B cell (primary cell): ENCODE measurements at regions not wholly inside any gene's neighbourhood (a gene's known extent, or its start where the extent isn't known, plus 50 kb on each side); places are given as distances from the start of the nearest gene placed in this dataset.

Experiments used
- ATAC-seq: fragments of 200-7000 bp; cut with Tn5 transposase; one replicate; pipeline ENCODE4 v1.10.0; 2021; ENCODE audit warnings: low read depth, mild to moderate bottlenecking, moderate number of reproducible peaks, moderate library complexity
- CTCF ChIA-PET: fragments of 350-600 bp; sonication (Branson Sonifier 250); formaldehyde crosslinking; loops from one replicate; lab custom pipeline; 2021; ENCODE audit warnings: antibody characterized with exemption, inconsistent platforms; lab: Charles Lee
- POLR2A ChIA-PET: fragments of 350-600 bp; sonication (Branson Sonifier 250); formaldehyde crosslinking; loops from one replicate; lab custom pipeline; 2021; ENCODE audit warnings: antibody characterized with exemption; lab: Charles Lee
- DNase-seq: peaks from one replicate; pipeline ENCODE4 v3.0.0; 2013
- H2AFZ ChIP-seq: 2 replicates; pipeline ENCODE4 v1.6.1; 2012; ENCODE audit warnings: mild to moderate bottlenecking, low read depth, low read length; ENCODE audit not compliant: insufficient read depth, poor library complexity, severe bottlenecking
- H3K27ac ChIP-seq, 2 donors: 1 replicate in 1 of 2; 2 replicates in 1 of 2; pipeline ENCODE4 v1.5.1; 2012 to 2013; ENCODE audit warnings: low read length in 2 of 2, mild to moderate bottlenecking in 2 of 2, moderate library complexity in 1 of 2
- H3K27me3 ChIP-seq, 4 experiments: fragments of 200-600 bp in 1 of 4; sonication (generic) in 1 of 4; replicated peaks in 1 of 4; 1 replicate in 2 of 4; 2 replicates in 2 of 4; pipeline versions ENCODE4 v1.6.1 to v1.7.0; 2013 to 2016; ENCODE audit warnings: low read length in 3 of 4, mild to moderate bottlenecking in 2 of 4, mixed read lengths in 1 of 4, moderate library complexity in 1 of 4; ENCODE audit not compliant: insufficient read depth in 4 of 4, control insufficient read depth in 3 of 4; ENCODE audit errors: control extremely low read depth in 1 of 4
- H3K36me3 ChIP-seq, 2 experiments: replicated peaks in 1 of 2; 1 replicate in 1 of 2; 2 replicates in 1 of 2; pipeline versions ENCODE4 v1.6.1 to v1.7.1; 2013; ENCODE audit warnings: low read length in 1 of 2; ENCODE audit not compliant: insufficient read depth in 2 of 2, control insufficient read depth in 1 of 2; ENCODE audit errors: control extremely low read depth in 1 of 2, extremely low read depth in 1 of 2
- H3K4me1 ChIP-seq, 2 donors: fragments of 200-600 bp in 1 of 2; sonication (generic) in 1 of 2; 1 replicate in 1 of 2; 2 replicates in 1 of 2; pipeline versions ENCODE4 v1.5.1 to v1.6.1; 2013 to 2017; ENCODE audit warnings: low read length in 2 of 2; ENCODE audit not compliant: control insufficient read depth in 2 of 2, insufficient read depth in 2 of 2
- H3K4me2 ChIP-seq: replicated peaks from 2 replicates; pipeline ENCODE3; 2012; ENCODE audit warnings: mild to moderate bottlenecking, low read depth, low read length; ENCODE audit not compliant: poor library complexity, severe bottlenecking
- H3K4me3 ChIP-seq, 5 experiments: fragments of 200-600 bp in 1 of 5; sonication (generic) in 1 of 5; 1 replicate in 3 of 5; 2 replicates in 2 of 5; pipeline versions ENCODE4 v1.5.1 to v1.7.0; 2011 to 2016; ENCODE audit warnings: low read length in 4 of 5, mild to moderate bottlenecking in 4 of 5, low read depth in 2 of 5, control low read depth in 1 of 5, moderate library complexity in 1 of 5; ENCODE audit not compliant: insufficient read depth in 1 of 5; ENCODE audit errors: control extremely low read depth in 1 of 5, extremely low read depth in 1 of 5
- H3K79me2 ChIP-seq: fragments of 200-600 bp; sonication (generic); one replicate; pipeline ENCODE4 v1.6.0; 2016; ENCODE audit warnings: low read length; ENCODE audit not compliant: control insufficient read depth, insufficient read depth
- H3K9ac ChIP-seq: fragments of 200-600 bp; sonication (generic); 2 replicates; pipeline ENCODE4 v1.6.1; 2017; ENCODE audit warnings: mild to moderate bottlenecking, low read length, moderate library complexity
- H3K9me3 ChIP-seq, 3 donors: one replicate each; pipeline versions ENCODE4 v1.6.1 to v1.7.1; 2013; ENCODE audit warnings: low read length in 2 of 3; ENCODE audit not compliant: control insufficient read depth in 2 of 3, insufficient read depth in 1 of 3; ENCODE audit errors: control extremely low read depth in 1 of 3
- H4K20me1 ChIP-seq: 2 replicates; pipeline ENCODE4 v1.6.0; 2012; ENCODE audit warnings: mild to moderate bottlenecking, low read length; ENCODE audit not compliant: insufficient read depth, control insufficient read depth, poor library complexity, severe bottlenecking
- H3K27ac Mint-ChIP-seq: one replicate; pipeline ENCODE4 v1.8.0; 2021; ENCODE audit warnings: mixed read lengths
- H3K27me3 Mint-ChIP-seq: one replicate; pipeline ENCODE4 v1.8.0; 2021; ENCODE audit warnings: mixed read lengths
- H3K4me1 Mint-ChIP-seq: one replicate; pipeline ENCODE4 v1.8.0; 2021; ENCODE audit warnings: mixed read lengths
- H3K4me3 Mint-ChIP-seq: one replicate; pipeline ENCODE4 v1.8.0; 2021; ENCODE audit warnings: mixed read lengths
- H3K9me3 Mint-ChIP-seq: one replicate; pipeline ENCODE4 v1.8.0; 2022; ENCODE audit warnings: mixed read lengths; ENCODE audit not compliant: insufficient read depth
- EZH2 ChIP-seq: IDR thresholded peaks from 2 replicates; pipeline ENCODE4 v1.6.1; 2012; ENCODE audit warnings: borderline replicate concordance, low read depth, mild to moderate bottlenecking, moderate library complexity, low read length; ENCODE audit not compliant: insufficient read depth, poor library complexity, severe bottlenecking
- WGBS: methylation state at CpG from one replicate; pipeline ENCODE4 v1.1.5; 2013; ENCODE audit warnings: missing lambda C conversion rate; ENCODE audit not compliant: insufficient coverage; 5-methylcytosine and 5-hydroxymethylcytosine counted together
- intact Hi-C: fragments of 100-400 bp; cut with micrococcal nuclease; formaldehyde crosslinking; loops from one replicate; pipeline ENCODE4 v1.10.0; 2022
- TF ChIP-seq, protein P1 (sequence below): fragments of 200-600 bp; IDR thresholded peaks from one replicate; pipeline ENCODE4 v1.8.0; 2022; ENCODE audit warnings: antibody characterized with exemption, mild to moderate bottlenecking

DNA sequence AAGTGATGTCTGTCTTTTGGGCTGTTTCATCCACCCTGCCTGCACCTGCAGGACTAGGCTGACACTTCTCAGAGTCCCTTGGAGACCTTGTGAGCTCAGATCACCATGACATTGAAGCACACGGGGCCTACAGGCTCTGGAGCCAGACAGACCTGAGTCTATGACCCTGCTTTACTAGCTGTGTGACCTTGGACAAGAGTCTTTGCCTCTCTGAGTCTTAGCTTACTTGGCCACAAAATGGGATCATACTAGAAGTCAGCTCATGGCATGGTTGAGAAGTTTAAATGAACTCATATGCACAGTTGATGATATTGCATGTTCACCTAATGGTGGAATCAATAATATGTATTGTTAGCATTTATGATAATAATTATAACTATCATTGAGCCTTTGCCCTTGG is 102.9 kb upstream of the SMAD3 start:
- Histone ChIP-seq H3K27ac (no peak overlapping the region), H3K4me2 (no peak overlapping the region), H3K27me3 (no peaks in the 10 kb centered on the region), H3K4me1 (no peaks in the 10 kb centered on the region), H3K4me3 (no peak overlapping the region), H4K20me1 (no peaks in the 10 kb centered on the region), H3K9me3 (no peaks in the 10 kb centered on the region), H3K9ac (no peak overlapping the region), H3K36me3 (no peaks in the 10 kb centered on the region), H2AFZ (no peak overlapping the region), H3K79me2 (no peaks in the 10 kb centered on the region)
- WGBS = 53% methylated on average over 1 of the region's 1 CpG
- ChIA-PET CTCF (interaction anchor here (1.0 to 2.0 kb wide), 2 partner anchors 16 to 342 kb away, joined by 3 to 6 read pairs; no protein-coding TSS in a partner anchor), POLR2A (no interaction called here)
- Mint-ChIP-seq H3K4me3 (no peak overlapping the region), H3K4me1 (no peaks in the 10 kb centered on the region), H3K27ac (no peak overlapping the region), H3K27me3 (no peaks in the 10 kb centered on the region), H3K9me3 (no peaks in the 10 kb centered on the region)
- TF ChIP-seq EZH2 = no peak
- TF ChIP-seq, protein P1, sequence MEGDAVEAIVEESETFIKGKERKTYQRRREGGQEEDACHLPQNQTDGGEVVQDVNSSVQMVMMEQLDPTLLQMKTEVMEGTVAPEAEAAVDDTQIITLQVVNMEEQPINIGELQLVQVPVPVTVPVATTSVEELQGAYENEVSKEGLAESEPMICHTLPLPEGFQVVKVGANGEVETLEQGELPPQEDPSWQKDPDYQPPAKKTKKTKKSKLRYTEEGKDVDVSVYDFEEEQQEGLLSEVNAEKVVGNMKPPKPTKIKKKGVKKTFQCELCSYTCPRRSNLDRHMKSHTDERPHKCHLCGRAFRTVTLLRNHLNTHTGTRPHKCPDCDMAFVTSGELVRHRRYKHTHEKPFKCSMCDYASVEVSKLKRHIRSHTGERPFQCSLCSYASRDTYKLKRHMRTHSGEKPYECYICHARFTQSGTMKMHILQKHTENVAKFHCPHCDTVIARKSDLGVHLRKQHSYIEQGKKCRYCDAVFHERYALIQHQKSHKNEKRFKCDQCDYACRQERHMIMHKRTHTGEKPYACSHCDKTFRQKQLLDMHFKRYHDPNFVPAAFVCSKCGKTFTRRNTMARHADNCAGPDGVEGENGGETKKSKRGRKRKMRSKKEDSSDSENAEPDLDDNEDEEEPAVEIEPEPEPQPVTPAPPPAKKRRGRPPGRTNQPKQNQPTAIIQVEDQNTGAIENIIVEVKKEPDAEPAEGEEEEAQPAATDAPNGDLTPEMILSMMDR = no peak
- ATAC-seq (no peak), DNase-seq (no peak)
- intact Hi-C loops = no loop called here

DNA sequence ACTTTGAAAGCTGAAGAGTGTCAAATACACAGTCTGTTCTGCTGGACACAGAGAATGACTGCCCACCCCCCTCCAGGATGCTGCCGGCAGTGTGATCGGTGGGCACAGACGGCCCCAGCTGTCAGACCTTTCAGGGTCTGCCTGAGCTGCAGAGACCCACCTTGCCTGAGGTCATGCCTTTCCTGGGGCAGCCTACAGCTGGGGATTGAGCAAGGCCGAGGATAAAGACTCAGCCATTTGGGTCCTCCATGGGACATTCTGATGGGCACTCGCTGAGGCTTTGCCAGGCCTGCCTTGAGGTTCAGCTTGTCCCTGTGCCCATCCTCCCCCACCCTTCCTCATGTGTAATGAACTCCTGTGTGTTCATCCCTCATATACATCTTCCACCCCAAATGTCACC is 102.3 kb upstream of the SMAD3 start:
- WGBS = 95% methylated on average over 5 of the region's 5 CpGs
- no peaks in the 10 kb centered on the region for H3K9me3 Mint-ChIP-seq
- TF ChIP-seq, protein P1 = no peak
- no peak for TF ChIP-seq EZH2
- ChIA-PET POLR2A (no interaction called here), CTCF (interaction anchor here (1.0 to 2.0 kb wide), 2 partner anchors 16 to 341 kb away, joined by 3 to 6 read pairs; no protein-coding TSS in a partner anchor)
- H2AFZ ChIP-seq = no peak overlapping the region
- H3K4me2 ChIP-seq = no peak overlapping the region
- no peak overlapping the region for H3K9ac ChIP-seq
- ATAC-seq (no peak), DNase-seq (no peak)
- no peaks in the 10 kb centered on the region for H3K9me3 ChIP-seq
- H3K27me3 Mint-ChIP-seq = no peaks in the 10 kb centered on the region
- no peak overlapping the region for H3K4me3 Mint-ChIP-seq
- H4K20me1 ChIP-seq = no peaks in the 10 kb centered on the region
- intact Hi-C loops = no loop called here
- H3K79me2 ChIP-seq = no peaks in the 10 kb centered on the region
- no peak overlapping the region for H3K4me3 ChIP-seq
- no peaks in the 10 kb centered on the region for H3K36me3 ChIP-seq
- H3K27me3 ChIP-seq = no peaks in the 10 kb centered on the region
- no peak overlapping the region for H3K27ac Mint-ChIP-seq
- H3K4me1 Mint-ChIP-seq = no peaks in the 10 kb centered on the region
- H3K4me1 ChIP-seq = no peaks in the 10 kb centered on the region
- no peak overlapping the region for H3K27ac ChIP-seq
